ENCODE measurements at regions not wholly inside any gene's neighbourhood (a gene's known extent, or its start where the extent isn't known, plus 50 kb on each side); places are given as distances from the start of the nearest gene placed in this dataset.

GRCh38 chr5:78720227-78720985, 71.8 kb upstream of the LHFPL2 start:
- H4K20me1 ChIP-seq (ENCODE audit: insufficient read depth), result no peaks in the 10 kb centered on the region
- ATAC-seq, result no peak
- no peaks in the 10 kb centered on the region for H3K79me2 ChIP-seq (ENCODE audit: insufficient read depth, low read length)
- no peak overlapping the region for H3K9ac ChIP-seq (ENCODE audit: low read length)
- no peaks in the 10 kb centered on the region for H3K27me3 ChIP-seq (ENCODE audit: insufficient read depth, low read length)
- RAD21 ChIA-PET (ENCODE audit: low non-redundant PET in 1 of 2, low total read pairs in 2 of 2, uncharacterized antibody in 2 of 2, unreplicated experiment in 2 of 2), result no interaction called here
- H3K27ac ChIP-seq (ENCODE audit: low read depth, low read length), result no peak overlapping the region
- no peaks in the 10 kb centered on the region for H3K9me3 ChIP-seq (ENCODE audit: control insufficient read depth in 1 of 2, insufficient read depth in 1 of 2, low read depth in 1 of 2, low read length in 2 of 2)
- POLR2A ChIA-PET, result no interaction called here
- no peaks in the 10 kb centered on the region for H3K36me3 ChIP-seq (ENCODE audit: control insufficient read depth in 1 of 2, insufficient read depth in 2 of 2, low read length in 2 of 2)
- no peak overlapping the region for H3K4me3 ChIP-seq (replicated peaks in 1 of 2; ENCODE audit: low read depth in 1 of 2, low read length in 2 of 2)
- intact Hi-C loops (cut with micrococcal nuclease), result no loop called here
- TF ChIP-seq POLR2AphosphoS5 (IDR thresholded peaks at IDR 0.05; ENCODE audit: low read depth, low read length) (no peak), ATF3 (IDR thresholded peaks at IDR 0.05) (no peak), CTCF (IDR thresholded peaks at IDR 0.05 in 2 of 3, conservative IDR thresholded peaks at IDR 0.05 in 1 of 3; ENCODE audit: borderline replicate concordance in 1 of 3, insufficient read depth in 1 of 3, low read depth in 2 of 3, low read length in 2 of 3) (no peak), ZFX (IDR thresholded peaks at IDR 0.05) (no peak), REST (IDR thresholded peaks at IDR 0.05; ENCODE audit: low read depth) (no peak), TCF7L2 (IDR thresholded peaks at IDR 0.05; ENCODE audit: borderline replicate concordance, extremely low read depth, insufficient read depth, insufficient read length) (no peak), EZH2phosphoT487 (IDR thresholded peaks at IDR 0.05; ENCODE audit: borderline replicate concordance) (no peak), SRF (IDR thresholded peaks at IDR 0.05; ENCODE audit: low read depth) (no peak), JUND (IDR thresholded peaks at IDR 0.05) (no peak), CBX3 (IDR thresholded peaks at IDR 0.05; ENCODE audit: low read depth) (no peak), ZNF274 (IDR thresholded peaks at IDR 0.05; ENCODE audit: low read depth, low read length) (no peak), POLR2A (IDR thresholded peaks at IDR 0.05; ENCODE audit: borderline replicate concordance, extremely low read depth, insufficient read depth, insufficient read length) (no peak), SIN3A (IDR thresholded peaks at IDR 0.05; ENCODE audit: low read depth) (no peak), SP1 (IDR thresholded peaks at IDR 0.05; ENCODE audit: low read depth) (no peak)
- DNase-seq (ENCODE audit: low read depth, low spot score), result no peak
- no peaks in the 10 kb centered on the region for H3K4me1 ChIP-seq (ENCODE audit: control insufficient read depth in 1 of 2, insufficient read depth in 2 of 2, low read length in 2 of 2)
- no peak overlapping the region for H3K4me2 ChIP-seq (ENCODE audit: low read length)
- CTCF ChIA-PET, result no interaction called here
- no peaks in the 10 kb centered on the region for H3K9me2 ChIP-seq (ENCODE audit: insufficient read depth)
- H2AFZ ChIP-seq (ENCODE audit: low read depth, low read length, poor library complexity, severe bottlenecking), result no peak overlapping the region
- BruUV-seq (replicated peaks), result no TSS peak

All from HCT116 (cell line).